ENCODE measurements at regions not wholly inside any gene's neighbourhood (a gene's known extent, or its start where the extent isn't known, plus 50 kb on each side); places are given as distances from the start of the nearest gene placed in this dataset.
"Not testable (repeated sequence)": the region's sequence is repeated elsewhere in the genome, so short reads cannot be mapped to it uniquely, and the experiment has no call there.

DNA sequence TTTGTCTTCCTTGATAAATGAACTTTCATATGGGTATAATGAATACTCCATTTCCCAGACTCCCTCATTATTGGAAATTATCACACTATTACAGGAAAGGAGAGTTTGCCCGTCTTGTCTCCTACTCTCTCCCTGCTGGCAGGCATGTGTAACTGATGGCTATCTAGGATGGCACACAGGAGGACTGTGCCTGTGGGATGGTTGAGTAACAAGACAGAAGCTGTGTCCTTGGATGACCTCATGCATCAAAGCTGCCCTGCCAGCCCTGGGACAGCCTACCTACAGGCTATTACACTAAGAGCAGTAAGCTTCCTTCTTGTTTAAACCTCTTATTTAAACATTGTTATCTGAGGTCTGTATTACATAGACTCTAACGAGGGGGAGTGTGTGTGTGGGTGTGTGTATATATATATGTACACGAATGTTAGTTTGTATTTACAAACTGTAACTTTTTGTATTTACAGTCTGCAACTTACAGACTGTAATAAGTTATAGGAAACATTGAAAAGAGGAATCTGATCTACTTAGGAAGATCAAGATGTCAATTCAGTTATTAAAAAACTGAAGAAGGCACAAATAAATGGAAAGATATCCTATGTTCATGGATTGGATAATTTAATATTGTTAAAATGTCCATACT is 247.6 kb upstream of the ACO1 start:
- Mint-ChIP-seq H3K9me3 (no peaks in the 10 kb centered on the region), H3K27ac (no peak overlapping the region), H3K36me3 (no peaks in the 10 kb centered on the region)
- ATAC-seq (no peak), DNase-seq (ENCODE audit: low spot score in 2 of 2) (no peak)

DNA sequence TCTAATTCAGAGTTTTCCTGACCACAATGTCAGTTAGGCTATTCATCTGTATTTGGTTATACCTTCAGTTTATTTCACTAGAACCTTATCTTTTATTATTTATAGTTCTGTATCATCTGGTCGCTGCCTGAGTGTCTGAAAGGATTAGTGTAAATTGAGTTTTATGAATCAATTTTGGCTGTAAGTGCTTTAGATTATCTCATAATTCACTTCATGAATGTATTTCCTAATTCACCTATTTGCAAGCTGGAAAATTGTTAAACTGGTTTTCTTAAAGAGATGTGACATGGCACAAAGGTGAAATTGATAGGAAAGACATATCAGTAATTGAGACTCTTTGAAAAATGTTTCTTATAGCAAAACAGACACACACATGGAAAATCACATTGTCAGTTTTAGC is 242.4 kb upstream of the ACO1 start:
- no peak overlapping the region for H3K27ac Mint-ChIP-seq
- no peak for DNase-seq (ENCODE audit: low spot score in 2 of 2)
- H3K9me3 Mint-ChIP-seq = peaks cover 4 to 5% of the 10 kb centered on the region in 2 donors
- no peak for ATAC-seq
- H3K36me3 Mint-ChIP-seq = no peaks in the 10 kb centered on the region

DNA sequence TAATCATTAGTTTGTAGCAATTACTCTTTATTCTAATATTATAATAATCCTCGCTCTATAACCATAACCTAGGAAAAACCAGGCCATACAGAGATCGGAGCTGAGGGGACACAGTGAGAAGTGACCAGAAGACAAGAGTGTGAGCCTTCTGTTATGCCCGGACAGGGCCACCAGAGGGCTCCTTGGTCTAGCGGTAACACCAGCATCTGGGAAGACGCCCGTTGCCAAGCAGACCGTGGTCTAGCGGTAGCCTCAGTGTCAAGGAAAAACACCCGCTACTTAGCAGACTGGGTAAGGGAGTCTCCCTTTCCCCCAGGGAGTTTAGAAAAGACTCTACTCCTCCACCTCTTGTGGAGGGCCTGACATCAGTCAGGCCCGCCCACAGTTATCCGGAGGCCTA is 235.9 kb upstream of the ACO1 start:
- not testable (repeated sequence) for H3K27ac Mint-ChIP-seq; H3K36me3 Mint-ChIP-seq; DNase-seq (ENCODE audit: low spot score in 2 of 2); ATAC-seq
- peaks cover 8 to 15% of the 10 kb centered on the region in 2 donors for H3K9me3 Mint-ChIP-seq

DNA sequence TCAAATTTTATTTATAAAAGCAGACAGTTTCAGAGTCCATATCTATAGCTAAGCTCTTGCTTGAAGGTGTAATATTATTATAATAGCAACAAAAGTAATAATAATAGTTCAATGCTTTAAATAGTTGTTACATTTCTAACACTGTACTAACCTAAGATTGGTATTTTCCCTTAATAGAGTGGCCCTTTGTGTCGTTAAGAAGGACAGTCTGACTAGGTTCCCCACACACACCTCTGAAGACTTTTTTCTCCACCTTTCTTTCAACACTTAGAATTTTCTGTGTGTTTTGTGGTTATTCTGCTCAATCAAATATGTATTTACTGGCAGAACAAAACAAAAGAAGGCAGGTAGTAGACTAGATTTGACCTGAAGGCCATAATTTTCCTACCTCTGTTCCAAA is 223.2 kb upstream of the ACO1 start:
- ATAC-seq = no peak
- no peak overlapping the region for H3K27ac Mint-ChIP-seq
- no peaks in the 10 kb centered on the region for H3K36me3 Mint-ChIP-seq
- no peaks in the 10 kb centered on the region for H3K9me3 Mint-ChIP-seq
- DNase-seq (ENCODE audit: low spot score in 2 of 2) = no peak

DNA sequence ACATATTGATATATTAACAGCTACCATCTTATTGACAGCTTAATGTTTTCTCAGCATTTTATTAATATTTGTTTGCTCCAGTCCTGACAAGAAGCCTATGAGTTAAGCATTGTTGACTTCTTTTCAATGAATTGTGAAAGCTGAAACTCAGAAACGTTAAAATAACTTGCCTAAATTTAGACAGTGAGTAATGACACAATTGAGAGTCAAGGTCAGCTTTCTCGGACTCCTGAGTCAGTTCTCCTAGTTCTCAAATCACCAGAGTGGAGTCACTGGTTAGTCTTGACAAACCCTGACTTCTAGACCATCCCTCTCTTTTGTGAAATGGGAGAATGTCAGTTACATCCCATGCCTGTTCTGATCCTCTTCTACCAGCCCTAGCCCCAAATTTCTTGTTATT is 222.7 kb upstream of the ACO1 start:
- Mint-ChIP-seq H3K9me3 (no peaks in the 10 kb centered on the region), H3K27ac (no peak overlapping the region), H3K36me3 (no peaks in the 10 kb centered on the region)
- DNase-seq (ENCODE audit: low spot score in 2 of 2) = no peak
- no peak for ATAC-seq

DNA sequence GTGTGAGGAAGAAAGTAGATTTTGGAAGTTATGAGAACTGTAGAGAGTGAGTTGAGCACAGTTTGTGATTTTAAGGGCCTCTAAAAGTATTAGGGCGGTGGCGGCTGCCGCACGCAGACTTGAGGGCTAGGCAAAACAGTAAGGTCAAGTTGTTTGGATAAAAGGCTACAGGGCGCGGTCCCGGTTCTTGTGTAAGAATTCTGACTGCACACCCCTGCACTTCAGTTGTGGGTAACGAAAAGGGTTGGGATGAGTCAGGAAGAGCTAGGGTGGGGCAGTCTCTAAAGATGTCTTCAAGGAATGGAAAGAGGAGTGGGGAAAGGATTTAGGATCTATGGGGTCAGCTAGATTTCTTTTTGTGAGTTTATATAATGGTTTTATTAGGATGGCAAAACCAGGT is 218.1 kb upstream of the ACO1 start:
- H3K27ac Mint-ChIP-seq; DNase-seq (ENCODE audit: low spot score in 2 of 2); H3K9me3 Mint-ChIP-seq; H3K36me3 Mint-ChIP-seq; ATAC-seq: not testable (repeated sequence)

DNA sequence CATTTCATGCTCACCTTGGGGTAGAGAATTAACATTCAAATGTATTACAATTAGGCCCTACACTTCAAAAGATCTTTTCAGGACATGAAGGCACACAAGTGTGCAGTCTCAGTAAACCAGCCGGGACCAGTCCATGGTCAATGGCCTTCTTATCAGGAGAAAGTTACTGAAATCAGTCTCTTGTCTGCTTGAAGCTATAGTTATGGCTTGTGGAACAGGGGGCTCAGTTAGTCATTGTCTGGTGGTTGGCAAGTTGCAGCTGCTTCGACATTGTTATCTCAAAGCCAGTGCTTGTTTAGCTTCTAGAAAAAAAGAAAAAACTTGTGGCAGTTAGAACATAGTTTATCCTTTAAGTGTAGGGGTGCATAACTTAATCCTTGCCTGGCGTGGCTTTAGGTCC is 213.1 kb upstream of the ACO1 start:
- Mint-ChIP-seq H3K9me3 (no peaks in the 10 kb centered on the region), H3K36me3 (no peaks in the 10 kb centered on the region), H3K27ac (no peak overlapping the region)
- DNase-seq (ENCODE audit: low spot score in 2 of 2) (no peak), ATAC-seq (no peak)

DNA sequence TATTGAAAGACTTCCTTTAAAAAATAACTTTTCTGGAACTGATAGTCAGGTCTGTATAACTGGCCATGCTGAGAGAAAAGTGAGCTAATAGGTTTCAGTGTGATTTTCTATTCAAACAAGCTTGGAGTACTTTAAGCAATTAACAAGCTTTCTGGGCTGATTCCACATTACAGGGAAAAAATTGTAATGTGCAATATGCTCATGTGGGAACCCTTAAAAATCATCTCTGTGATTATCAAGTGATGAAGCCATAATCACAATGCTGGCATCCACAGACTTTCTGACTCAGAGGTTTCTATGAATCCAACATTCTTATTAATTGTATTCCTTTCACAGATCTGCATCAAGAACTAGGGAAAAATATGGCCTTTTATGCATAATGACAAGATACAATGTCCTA is 212.2 kb upstream of the ACO1 start:
- ATAC-seq (no peak), DNase-seq (ENCODE audit: low spot score in 2 of 2) (no peak)
- H3K9me3 Mint-ChIP-seq = no peaks in the 10 kb centered on the region
- H3K27ac Mint-ChIP-seq = no peak overlapping the region
- no peaks in the 10 kb centered on the region for H3K36me3 Mint-ChIP-seq

DNA sequence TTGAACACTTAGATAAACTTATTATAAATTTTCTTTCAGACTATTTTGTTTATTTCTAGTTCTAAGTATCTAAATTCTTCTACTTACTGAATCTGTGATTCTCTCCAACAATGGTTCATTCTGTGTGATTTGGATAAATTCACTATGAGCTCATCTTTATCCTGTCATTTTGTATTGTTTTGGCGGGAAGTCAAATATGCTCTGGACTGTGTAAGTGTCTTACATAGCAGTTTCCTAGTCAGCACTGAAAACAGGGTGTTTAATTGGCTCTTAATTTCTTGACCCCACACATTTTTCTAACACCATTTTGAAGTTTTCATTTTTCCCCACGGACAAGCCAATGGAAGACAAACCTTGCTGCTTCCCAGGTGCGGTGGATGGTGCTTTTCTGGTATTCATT is 207.0 kb upstream of the ACO1 start:
- DNase-seq (ENCODE audit: low spot score in 2 of 2) (no peak), ATAC-seq (no peak)
- no peaks in the 10 kb centered on the region for H3K36me3 Mint-ChIP-seq
- H3K9me3 Mint-ChIP-seq = no peaks in the 10 kb centered on the region
- H3K27ac Mint-ChIP-seq = no peak overlapping the region

DNA sequence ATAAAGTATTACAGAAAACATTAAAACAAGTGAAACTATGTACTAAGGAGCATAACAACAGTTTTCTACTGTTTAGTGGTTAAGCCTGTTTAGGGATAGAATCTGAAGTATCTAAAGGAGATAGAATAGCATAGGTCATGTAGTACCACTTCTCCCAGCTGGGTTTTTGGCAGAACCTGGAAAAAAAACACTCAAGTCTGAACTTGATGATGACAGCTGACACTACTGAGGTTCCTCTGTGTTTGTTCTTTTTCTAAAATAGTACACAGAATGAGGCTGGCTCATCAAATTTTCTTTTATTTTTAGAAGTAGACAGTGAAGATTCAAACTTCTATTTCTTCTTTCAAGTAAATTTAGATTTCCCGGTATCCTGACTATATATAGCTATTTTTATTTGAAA is 203.8 kb upstream of the ACO1 start:
- H3K9me3 Mint-ChIP-seq = no peaks in the 10 kb centered on the region
- DNase-seq (ENCODE audit: low spot score in 2 of 2) (no peak), ATAC-seq (no peak)
- no peak overlapping the region for H3K27ac Mint-ChIP-seq
- no peaks in the 10 kb centered on the region for H3K36me3 Mint-ChIP-seq

DNA sequence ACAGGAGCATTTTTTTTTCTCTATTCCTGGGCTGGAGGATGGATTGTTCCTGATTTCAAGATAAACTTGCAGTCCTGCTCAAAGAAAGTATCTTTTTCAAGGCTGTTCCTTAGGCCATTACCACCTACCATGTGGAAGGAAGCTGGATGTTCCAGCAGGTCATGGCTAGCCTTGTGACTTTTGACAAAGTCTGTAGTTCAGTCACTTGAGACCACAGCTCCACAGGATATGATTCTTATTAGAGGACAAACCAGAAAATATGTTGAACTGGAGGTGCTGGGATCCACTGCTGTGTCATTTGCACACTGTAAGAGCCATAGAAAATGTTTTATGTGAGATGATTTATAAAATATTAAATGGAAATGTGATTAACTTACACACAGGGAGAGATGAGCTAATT is 184.2 kb upstream of the ACO1 start:
- Mint-ChIP-seq H3K36me3 (no peaks in the 10 kb centered on the region), H3K27ac (no peak overlapping the region), H3K9me3 (no peaks in the 10 kb centered on the region)
- no peak for ATAC-seq
- no peak for DNase-seq (ENCODE audit: low spot score in 2 of 2)

DNA sequence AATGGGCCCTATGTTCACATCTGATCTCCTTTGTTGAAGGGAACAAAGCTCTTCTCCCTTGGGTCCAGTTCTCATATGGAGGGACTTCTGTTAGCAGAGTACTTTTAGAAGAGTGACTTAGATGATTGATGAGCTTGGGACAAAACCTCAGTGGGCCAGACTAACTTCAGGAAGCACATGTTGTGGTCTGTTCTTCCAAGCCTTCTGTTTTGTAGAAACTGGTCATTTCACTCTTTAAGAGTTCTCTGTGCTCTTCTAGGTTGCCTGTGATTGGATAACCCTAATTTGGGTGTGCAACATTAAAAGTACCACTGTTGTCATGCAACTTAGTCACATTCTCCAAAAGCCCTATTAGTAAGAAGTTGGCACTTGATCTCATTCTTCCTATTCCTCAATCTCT is 183.5 kb upstream of the ACO1 start:
- Mint-ChIP-seq H3K36me3 (no peaks in the 10 kb centered on the region), H3K9me3 (no peaks in the 10 kb centered on the region), H3K27ac (no peak overlapping the region)
- no peak for DNase-seq (ENCODE audit: low spot score in 2 of 2)
- no peak for ATAC-seq

DNA sequence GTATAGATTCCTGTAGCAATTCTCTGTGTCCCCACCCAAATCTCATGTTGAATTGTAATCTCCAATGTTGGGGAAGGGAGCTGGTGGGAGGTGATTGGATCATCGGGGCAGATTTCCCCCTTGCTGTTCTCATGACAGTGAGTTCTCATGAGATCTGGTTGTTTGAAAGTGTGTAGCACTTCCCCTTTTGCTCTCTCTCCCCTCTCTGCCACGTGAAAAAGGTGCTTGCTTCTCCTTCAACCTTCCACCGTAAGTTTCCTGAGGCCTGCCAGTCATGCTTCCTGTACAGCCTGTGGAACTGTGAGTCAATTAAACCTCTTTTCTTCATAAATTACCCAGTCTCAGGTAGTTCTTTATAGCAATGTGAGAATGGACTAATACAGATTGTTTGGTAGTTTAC is 175.3 kb upstream of the ACO1 start:
- not testable (repeated sequence) for H3K9me3 Mint-ChIP-seq; H3K27ac Mint-ChIP-seq; ATAC-seq; H3K36me3 Mint-ChIP-seq; DNase-seq (ENCODE audit: low spot score in 2 of 2)

DNA sequence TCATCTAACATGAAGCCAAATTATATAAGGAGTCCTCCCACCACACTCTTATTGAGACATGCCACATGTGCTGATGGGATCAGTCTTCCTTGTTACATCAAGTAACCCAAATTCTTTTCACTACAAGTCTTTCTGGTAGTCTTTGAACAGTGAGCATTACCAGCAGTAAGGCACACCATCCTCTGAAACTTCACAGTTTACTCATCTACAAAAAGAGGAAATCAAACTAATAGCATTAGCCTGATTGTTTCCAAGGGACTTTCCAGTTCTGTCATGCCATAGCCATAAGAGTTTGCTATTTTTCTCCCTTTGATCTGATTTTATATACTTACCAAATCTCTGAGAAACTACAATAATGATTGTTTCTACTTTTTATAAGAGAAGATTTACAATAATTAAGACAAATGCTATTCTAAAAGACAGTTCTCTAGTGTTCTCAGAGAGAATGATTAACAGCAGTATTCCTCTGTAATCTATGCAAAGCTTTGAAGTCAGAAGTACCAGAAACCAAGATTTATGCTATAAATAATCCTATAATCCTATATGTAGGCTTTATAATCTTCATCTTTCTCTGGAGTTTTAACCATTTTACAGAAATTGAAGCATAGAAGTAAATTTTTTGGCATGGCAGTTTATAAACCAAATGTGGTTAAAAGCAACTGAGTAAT is 166.2 kb upstream of the ACO1 start:
- Mint-ChIP-seq H3K9me3 (peaks cover 0 to 10% of the 10 kb centered on the region in 2 donors), H3K27ac (no peak overlapping the region), H3K36me3 (no peaks in the 10 kb centered on the region)
- ATAC-seq (no peak), DNase-seq (ENCODE audit: low spot score in 2 of 2) (no peak)

DNA sequence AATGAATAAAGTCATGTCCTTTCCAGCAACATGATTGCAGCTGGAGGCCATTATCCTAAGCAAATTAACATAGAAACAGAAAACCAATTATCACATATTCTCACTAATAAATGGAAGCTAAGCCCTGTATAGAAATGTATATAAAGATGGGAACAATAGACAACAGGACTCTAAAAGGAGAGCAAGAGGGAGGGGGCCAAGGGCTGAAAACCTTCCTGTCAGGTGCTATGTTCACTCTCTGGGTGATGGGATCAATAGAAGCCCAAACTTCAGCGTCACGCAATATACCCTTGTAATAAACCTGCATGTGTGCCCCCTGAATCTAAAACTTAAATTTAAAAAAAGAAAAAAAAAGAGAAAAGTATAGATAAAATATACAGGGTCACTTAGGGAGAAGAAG is 163.7 kb upstream of the ACO1 start:
- no peaks in the 10 kb centered on the region for H3K36me3 Mint-ChIP-seq
- DNase-seq (ENCODE audit: low spot score in 2 of 2) = no peak
- H3K27ac Mint-ChIP-seq = no peak overlapping the region
- H3K9me3 Mint-ChIP-seq = peaks cover 0 to 5% of the 10 kb centered on the region in 2 donors
- ATAC-seq = no peak

DNA sequence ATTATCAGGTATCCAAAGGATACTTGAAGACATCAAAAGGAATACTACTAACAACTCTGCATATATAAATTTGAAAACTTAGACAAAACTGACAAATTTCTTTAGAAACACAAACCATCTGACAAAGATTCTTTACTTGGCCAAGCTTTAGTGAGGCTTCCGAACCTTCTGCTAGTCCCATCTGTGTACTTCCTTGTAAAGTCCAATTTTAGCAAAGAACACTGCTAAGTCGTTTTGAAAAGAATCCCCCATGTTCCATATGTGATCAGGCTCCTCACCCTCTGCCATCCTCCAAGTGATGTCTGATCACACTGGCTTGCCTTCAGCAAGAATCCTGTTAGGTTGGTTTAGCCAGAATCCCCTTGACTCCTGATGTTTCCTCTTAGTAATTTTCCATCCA is 150.0 kb upstream of the ACO1 start:
- H3K27ac Mint-ChIP-seq = no peak overlapping the region
- no peak for ATAC-seq
- H3K36me3 Mint-ChIP-seq = no peaks in the 10 kb centered on the region
- DNase-seq (ENCODE audit: low spot score in 2 of 2) = no peak
- H3K9me3 Mint-ChIP-seq = no peaks in the 10 kb centered on the region

DNA sequence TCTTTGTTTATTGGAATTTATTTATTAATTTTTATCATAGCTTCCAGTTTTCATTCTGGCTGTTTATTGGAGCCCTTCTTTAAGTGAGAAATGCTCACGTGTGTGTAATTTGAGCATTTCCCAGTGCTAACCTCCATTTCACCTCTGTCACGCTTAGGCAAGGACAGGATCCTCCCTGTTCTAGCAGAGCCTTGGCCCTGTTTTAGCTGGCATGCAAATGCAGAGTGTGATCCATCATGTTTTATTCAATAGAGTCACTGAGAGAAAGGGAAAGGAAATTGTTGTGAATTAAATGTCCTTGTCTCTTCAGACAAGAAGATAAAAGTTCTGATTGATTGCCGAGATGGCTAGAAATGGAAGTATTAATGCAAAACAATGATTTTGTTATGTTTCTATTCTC is 137.3 kb upstream of the ACO1 start:
- Mint-ChIP-seq H3K36me3 (no peaks in the 10 kb centered on the region), H3K27ac (no peak overlapping the region), H3K9me3 (no peaks in the 10 kb centered on the region)
- DNase-seq (ENCODE audit: low spot score in 2 of 2) (no peak), ATAC-seq (no peak)

DNA sequence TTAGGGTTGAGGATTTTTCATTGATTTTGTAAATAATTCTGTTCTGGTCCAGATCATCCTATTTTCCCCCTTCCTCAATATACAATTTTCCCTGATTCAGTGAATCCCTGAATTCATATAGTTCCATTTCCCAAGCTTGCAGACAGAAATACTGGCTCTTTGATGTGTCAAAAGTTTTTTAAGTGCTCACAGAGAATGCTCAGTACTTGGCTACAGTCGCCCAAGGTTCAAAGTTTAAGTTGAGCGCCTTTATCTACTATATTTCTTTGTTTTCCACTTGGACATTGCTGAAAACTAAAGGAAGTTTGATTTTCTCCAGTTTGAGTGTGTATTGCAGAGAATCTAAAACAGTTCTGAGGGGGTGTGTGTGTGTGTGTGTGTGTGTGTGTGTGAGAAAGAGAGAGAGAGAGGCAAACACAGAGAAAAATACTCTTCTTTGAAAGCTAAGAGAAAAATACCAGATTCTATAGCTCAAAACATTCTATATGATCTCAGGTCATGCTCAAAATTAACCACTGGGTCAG is 136.2 kb upstream of the ACO1 start:
- H3K27ac Mint-ChIP-seq = no peak overlapping the region

More for the DNA sequence above, 136.2 kb upstream of the ACO1 start:
- no peak for ATAC-seq
- no peaks in the 10 kb centered on the region for H3K36me3 Mint-ChIP-seq
- no peak for DNase-seq (ENCODE audit: low spot score in 2 of 2)
- no peaks in the 10 kb centered on the region for H3K9me3 Mint-ChIP-seq
